ENCODE measurements at regions not wholly inside any gene's neighbourhood (a gene's known extent, or its start where the extent isn't known, plus 50 kb on each side); places are given as distances from the start of the nearest gene placed in this dataset.

DNA sequence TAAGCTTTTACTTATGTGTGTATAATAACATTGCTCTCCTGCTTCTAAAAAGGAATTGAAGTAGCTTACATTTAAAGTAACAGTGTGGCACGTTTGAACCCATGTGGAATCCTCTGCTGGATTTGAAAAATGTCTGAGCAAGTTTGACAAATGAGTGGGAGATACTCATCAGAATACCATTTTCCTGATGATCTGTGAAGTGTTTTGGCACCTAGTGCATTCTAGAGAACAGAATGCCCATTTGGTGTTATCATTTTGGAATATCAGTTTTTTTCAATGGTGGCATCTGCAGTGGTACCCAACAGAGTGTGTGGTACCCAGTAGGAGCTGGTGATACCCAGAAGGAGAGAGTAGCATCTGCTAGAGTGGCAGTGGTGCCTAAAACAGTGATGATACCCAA is 471.1 kb downstream of the PLK2 start:
- Histone ChIP-seq H3K36me3 (replicated peaks; ENCODE audit: insufficient read depth, low read length) (no peaks in the 10 kb centered on the region), H3K9me3 (replicated peaks; ENCODE audit: insufficient read depth, low read length) (no peaks in the 10 kb centered on the region), H3K9ac (ENCODE audit: low read length) (no peak overlapping the region), H3F3A (ENCODE audit: insufficient read depth, low read length) (no peaks in the 10 kb centered on the region), H4K20me1 (ENCODE audit: insufficient read depth, low read length) (no peaks in the 10 kb centered on the region), H3K9me2 (replicated peaks; ENCODE audit: insufficient read depth, low read length) (no peaks in the 10 kb centered on the region), H3K4me2 (ENCODE audit: low read depth, low read length) (no peak overlapping the region), H3K79me2 (ENCODE audit: low read length) (no peaks in the 10 kb centered on the region), H3K27me3 (replicated peaks; ENCODE audit: insufficient read depth, low read length) (no peaks in the 10 kb centered on the region), H2AFZ (ENCODE audit: low read length) (no peak overlapping the region), H3K4me3 (ENCODE audit: low read length) (no peak overlapping the region), H3K27ac (ENCODE audit: low read length) (no peak overlapping the region), H3K4me1 (ENCODE audit: low read length) (no peaks in the 10 kb centered on the region)
- TF ChIP-seq EZH2 (optimal IDR thresholded peaks at IDR 0.05; ENCODE audit: low read depth, low read length), result no peak
- TF ChIP-seq CTCF (IDR thresholded peaks at IDR 0.05; ENCODE audit: low read length), result no peak
- TF ChIP-seq EZH2phosphoT487 (IDR thresholded peaks at IDR 0.05; ENCODE audit: low read length), result no peak
- no peak for DNase-seq

GRCh38 chr5:57987552-57987951 is 472.3 kb downstream of the PLK2 start:
- H3K4me2 ChIP-seq (ENCODE audit: low read depth, low read length), result no peak overlapping the region
- H2AFZ ChIP-seq (ENCODE audit: low read length), result no peak overlapping the region
- no peak overlapping the region for H3K4me3 ChIP-seq (ENCODE audit: low read length)
- DNase-seq, result no peak
- no peaks in the 10 kb centered on the region for H3K79me2 ChIP-seq (ENCODE audit: low read length)
- H3K27me3 ChIP-seq (replicated peaks; ENCODE audit: insufficient read depth, low read length), result no peaks in the 10 kb centered on the region
- H3K9me3 ChIP-seq (replicated peaks; ENCODE audit: insufficient read depth, low read length), result no peaks in the 10 kb centered on the region
- TF ChIP-seq CTCF (IDR thresholded peaks at IDR 0.05; ENCODE audit: low read length) (no peak), EZH2phosphoT487 (IDR thresholded peaks at IDR 0.05; ENCODE audit: low read length) (no peak), EZH2 (optimal IDR thresholded peaks at IDR 0.05; ENCODE audit: low read depth, low read length) (no peak)
- no peak overlapping the region for H3K9ac ChIP-seq (ENCODE audit: low read length)
- no peaks in the 10 kb centered on the region for H3K36me3 ChIP-seq (replicated peaks; ENCODE audit: insufficient read depth, low read length)
- no peak overlapping the region for H3K27ac ChIP-seq (ENCODE audit: low read length)
- no peaks in the 10 kb centered on the region for H3F3A ChIP-seq (ENCODE audit: insufficient read depth, low read length)
- no peaks in the 10 kb centered on the region for H3K9me2 ChIP-seq (replicated peaks; ENCODE audit: insufficient read depth, low read length)
- no peaks in the 10 kb centered on the region for H3K4me1 ChIP-seq (ENCODE audit: low read length)
- no peaks in the 10 kb centered on the region for H4K20me1 ChIP-seq (ENCODE audit: insufficient read depth, low read length)

DNA sequence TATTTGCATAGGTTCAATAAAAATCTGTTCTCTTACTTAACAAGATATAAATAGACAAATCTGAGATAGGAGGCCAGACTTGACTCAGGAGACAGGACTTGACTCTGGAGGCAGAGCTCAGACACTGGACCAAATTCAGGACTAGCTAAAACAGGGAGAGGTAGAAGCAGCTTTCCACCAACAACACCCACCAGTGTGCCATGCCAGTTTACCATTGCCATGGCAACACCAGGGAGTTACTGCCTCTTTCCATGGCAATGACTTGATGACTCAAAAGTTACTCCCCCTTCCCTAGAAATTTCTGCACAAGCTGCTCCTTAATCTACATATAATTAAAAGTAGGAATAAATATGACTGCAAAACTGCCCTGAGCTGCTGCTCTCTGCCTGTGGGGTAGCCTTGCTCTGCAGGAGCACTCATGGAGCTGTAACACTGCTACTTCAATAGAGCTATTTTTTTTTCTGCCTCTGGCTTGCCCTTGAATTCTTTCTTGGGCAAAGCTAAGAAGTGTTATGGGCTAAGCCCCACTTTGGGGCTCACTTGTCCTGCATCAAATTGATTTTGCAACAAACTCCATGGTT is 473.0 kb downstream of the PLK2 start:
- H3K79me2 ChIP-seq (ENCODE audit: low read length), result no peaks in the 10 kb centered on the region
- DNase-seq, result no peak

More for the DNA sequence above, 473.0 kb downstream of the PLK2 start:
- no peaks in the 10 kb centered on the region for H4K20me1 ChIP-seq (ENCODE audit: insufficient read depth, low read length)
- no peak overlapping the region for H2AFZ ChIP-seq (ENCODE audit: low read length)
- no peaks in the 10 kb centered on the region for H3K9me3 ChIP-seq (replicated peaks; ENCODE audit: insufficient read depth, low read length)
- H3K9ac ChIP-seq (ENCODE audit: low read length), result no peak overlapping the region
- H3K9me2 ChIP-seq (replicated peaks; ENCODE audit: insufficient read depth, low read length), result no peaks in the 10 kb centered on the region
- no peaks in the 10 kb centered on the region for H3F3A ChIP-seq (ENCODE audit: insufficient read depth, low read length)
- no peaks in the 10 kb centered on the region for H3K4me1 ChIP-seq (ENCODE audit: low read length)
- no peak overlapping the region for H3K4me2 ChIP-seq (ENCODE audit: low read depth, low read length)
- no peaks in the 10 kb centered on the region for H3K27me3 ChIP-seq (replicated peaks; ENCODE audit: insufficient read depth, low read length)
- TF ChIP-seq EZH2 (optimal IDR thresholded peaks at IDR 0.05; ENCODE audit: low read depth, low read length) (no peak), EZH2phosphoT487 (IDR thresholded peaks at IDR 0.05; ENCODE audit: low read length) (no peak), CTCF (IDR thresholded peaks at IDR 0.05; ENCODE audit: low read length) (no peak)
- no peak overlapping the region for H3K27ac ChIP-seq (ENCODE audit: low read length)
- no peaks in the 10 kb centered on the region for H3K36me3 ChIP-seq (replicated peaks; ENCODE audit: insufficient read depth, low read length)
- no peak overlapping the region for H3K4me3 ChIP-seq (ENCODE audit: low read length)

Measured in MM.1S (cell line).